Fibroblast of villous mesenchyme (primary cell): ENCODE measurements at regions not wholly inside any gene's neighbourhood (a gene's known extent, or its start where the extent isn't known, plus 50 kb on each side); places are given as distances from the start of the nearest gene placed in this dataset.

Source experiments
- DNase-seq: peaks from one replicate; pipeline ENCODE4 v3.0.0-alpha.2; 2010; ENCODE audit warnings: low read depth
- H3K4me3 ChIP-seq: 2 replicates; pipeline ENCODE4 v1.5.1; 2011; ENCODE audit warnings: low read depth, mild to moderate bottlenecking, low read length
- TF ChIP-seq, protein P1 (sequence below): IDR thresholded peaks from 2 replicates; pipeline ENCODE4 v1.5.1; 2012; ENCODE audit warnings: low read depth, mild to moderate bottlenecking, low read length; ENCODE audit not compliant: insufficient read depth

DNA sequence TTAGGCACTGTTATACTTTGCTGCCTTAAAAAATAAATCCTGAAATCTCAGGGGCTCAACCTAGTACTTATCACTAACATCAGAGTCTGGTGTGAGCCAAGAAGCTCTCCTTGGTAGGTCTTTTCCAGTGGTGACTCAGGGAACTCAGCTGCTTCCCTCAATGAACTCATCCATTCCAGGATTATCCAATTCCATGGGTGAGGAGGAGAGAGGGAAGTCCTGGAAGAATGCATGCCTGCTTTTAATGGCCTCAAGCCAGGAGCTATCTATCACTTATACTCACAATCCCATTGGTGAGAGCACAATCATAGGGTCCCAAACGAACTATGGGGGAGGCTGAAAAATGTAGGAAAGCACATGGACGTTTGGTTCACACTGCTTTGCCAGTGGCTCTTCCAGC is 113.6 kb downstream of the POLR2M start:
- TF ChIP-seq, protein P1, sequence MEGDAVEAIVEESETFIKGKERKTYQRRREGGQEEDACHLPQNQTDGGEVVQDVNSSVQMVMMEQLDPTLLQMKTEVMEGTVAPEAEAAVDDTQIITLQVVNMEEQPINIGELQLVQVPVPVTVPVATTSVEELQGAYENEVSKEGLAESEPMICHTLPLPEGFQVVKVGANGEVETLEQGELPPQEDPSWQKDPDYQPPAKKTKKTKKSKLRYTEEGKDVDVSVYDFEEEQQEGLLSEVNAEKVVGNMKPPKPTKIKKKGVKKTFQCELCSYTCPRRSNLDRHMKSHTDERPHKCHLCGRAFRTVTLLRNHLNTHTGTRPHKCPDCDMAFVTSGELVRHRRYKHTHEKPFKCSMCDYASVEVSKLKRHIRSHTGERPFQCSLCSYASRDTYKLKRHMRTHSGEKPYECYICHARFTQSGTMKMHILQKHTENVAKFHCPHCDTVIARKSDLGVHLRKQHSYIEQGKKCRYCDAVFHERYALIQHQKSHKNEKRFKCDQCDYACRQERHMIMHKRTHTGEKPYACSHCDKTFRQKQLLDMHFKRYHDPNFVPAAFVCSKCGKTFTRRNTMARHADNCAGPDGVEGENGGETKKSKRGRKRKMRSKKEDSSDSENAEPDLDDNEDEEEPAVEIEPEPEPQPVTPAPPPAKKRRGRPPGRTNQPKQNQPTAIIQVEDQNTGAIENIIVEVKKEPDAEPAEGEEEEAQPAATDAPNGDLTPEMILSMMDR, result no peak
- H3K4me3 ChIP-seq, result no peak overlapping the region
- no peak for DNase-seq

- TF ChIP-seq, protein P1, result no peak
- H3K4me3 ChIP-seq, result no peak overlapping the region
- DNase-seq, result no peak
Measured at GRCh38 chr15:57821826-57822225, 115.3 kb downstream of the POLR2M start.

DNA sequence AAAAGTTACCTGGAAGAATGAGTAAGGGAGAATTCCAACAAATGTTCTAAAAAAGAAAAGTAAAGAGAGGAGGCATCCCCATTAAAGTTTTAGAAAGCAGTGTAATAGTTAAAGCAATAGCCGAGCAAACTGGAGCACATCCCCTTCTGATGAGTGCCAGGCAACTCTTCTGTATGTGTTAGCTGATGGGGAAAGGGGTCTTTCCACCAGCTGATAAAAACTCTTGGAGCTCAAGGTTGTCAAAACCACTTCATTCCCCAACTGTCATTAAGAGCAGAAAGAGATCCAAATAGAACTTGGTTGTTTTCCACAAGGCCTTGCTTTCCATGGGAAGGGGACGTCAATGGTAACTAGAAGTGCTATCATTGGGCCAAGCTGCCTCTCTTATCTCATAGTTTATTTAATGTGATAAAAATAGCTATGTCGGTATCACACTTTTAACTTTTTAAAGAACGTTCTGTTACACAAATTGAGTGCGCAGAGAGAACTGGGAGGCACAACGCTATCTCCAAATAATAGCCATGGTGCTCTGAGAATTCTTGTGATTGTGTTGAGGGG is 116.9 kb downstream of the POLR2M start:
- H3K4me3 ChIP-seq, result no peak overlapping the region
- TF ChIP-seq, protein P1, result no peak
- no peak for DNase-seq

DNA sequence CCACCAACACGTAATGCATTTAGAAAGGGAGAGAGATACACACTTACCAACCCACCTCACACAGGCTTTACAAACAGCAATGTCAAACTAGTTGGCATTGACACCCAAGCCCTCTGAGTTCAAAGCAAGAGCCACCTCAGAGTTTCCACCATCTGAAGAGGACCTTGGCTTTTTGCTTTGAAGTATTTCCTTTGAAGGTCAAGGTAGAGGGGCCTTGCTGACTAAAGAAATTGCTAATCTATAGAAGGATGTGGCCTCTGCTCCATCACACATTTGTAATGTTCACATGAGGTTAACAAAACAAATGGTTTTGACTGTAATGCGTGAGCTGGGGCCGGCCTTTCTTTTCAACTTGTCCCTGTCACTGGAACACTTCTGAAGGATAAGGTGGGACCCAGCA is 117.7 kb downstream of the POLR2M start:
- no peak overlapping the region for H3K4me3 ChIP-seq
- TF ChIP-seq, protein P1, result no peak
- no peak for DNase-seq

GRCh38 chr15:57827021-57827420 is 120.5 kb downstream of the POLR2M start:
- TF ChIP-seq, protein P1, result no peak
- no peak for DNase-seq
- no peak overlapping the region for H3K4me3 ChIP-seq

- DNase-seq, result no peak
- no peak overlapping the region for H3K4me3 ChIP-seq
- TF ChIP-seq, protein P1, result no peak
Measured at GRCh38 chr15:57827971-57828370, 121.5 kb downstream of the POLR2M start.

DNA sequence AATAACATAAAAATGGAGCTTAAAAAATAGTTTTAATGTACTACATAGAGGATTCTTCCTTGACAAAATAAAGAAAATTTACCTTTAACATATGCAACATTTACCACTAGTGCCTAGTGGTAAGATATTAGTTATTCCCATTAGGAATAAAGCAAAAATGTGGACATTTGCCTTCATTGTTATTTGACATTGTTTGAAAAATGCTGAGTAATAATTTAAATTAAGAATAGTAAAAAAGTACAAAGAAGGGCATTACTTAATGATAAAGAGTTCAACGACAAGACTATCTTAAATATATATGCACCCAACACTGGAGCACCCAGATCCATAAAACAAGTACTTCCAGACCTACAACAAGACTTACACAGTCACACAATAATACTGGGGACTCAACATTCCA is 125.7 kb downstream of the POLR2M start:
- no peak overlapping the region for H3K4me3 ChIP-seq
- DNase-seq, result no peak
- TF ChIP-seq, protein P1, result no peak
